ENCODE measurements at regions not wholly inside any gene's neighbourhood (a gene's known extent, or its start where the extent isn't known, plus 50 kb on each side); places are given as distances from the start of the nearest gene placed in this dataset.

DNA sequence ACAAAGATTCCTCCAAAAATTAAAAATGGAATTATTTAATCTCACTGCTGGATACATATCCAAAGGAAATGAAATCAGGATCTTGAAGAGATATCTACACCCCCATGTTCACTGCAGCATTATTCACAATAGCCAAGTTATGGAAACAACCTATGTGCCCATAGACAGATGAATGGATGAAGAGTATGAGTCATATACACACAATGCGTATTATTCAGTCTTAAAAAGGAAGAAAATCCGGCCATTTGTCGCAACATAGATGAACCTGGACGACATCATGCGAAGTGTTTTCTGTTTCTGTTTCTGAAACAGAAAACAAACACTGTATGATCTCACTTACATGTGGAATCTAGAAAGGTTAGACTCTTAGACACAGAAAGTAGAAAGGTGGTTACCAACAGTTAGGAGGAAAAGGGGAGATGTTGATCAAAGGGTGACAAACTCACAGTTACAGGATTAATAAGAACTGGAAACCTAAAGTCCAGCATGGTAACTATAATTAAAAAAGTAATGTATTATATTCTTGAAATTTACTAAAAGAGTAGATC lies 87.8 kb upstream of the ERBB4 start:
- TF ChIP-seq, protein P1, sequence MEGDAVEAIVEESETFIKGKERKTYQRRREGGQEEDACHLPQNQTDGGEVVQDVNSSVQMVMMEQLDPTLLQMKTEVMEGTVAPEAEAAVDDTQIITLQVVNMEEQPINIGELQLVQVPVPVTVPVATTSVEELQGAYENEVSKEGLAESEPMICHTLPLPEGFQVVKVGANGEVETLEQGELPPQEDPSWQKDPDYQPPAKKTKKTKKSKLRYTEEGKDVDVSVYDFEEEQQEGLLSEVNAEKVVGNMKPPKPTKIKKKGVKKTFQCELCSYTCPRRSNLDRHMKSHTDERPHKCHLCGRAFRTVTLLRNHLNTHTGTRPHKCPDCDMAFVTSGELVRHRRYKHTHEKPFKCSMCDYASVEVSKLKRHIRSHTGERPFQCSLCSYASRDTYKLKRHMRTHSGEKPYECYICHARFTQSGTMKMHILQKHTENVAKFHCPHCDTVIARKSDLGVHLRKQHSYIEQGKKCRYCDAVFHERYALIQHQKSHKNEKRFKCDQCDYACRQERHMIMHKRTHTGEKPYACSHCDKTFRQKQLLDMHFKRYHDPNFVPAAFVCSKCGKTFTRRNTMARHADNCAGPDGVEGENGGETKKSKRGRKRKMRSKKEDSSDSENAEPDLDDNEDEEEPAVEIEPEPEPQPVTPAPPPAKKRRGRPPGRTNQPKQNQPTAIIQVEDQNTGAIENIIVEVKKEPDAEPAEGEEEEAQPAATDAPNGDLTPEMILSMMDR (IDR thresholded peaks at IDR 0.05) = no peak
- TF ChIP-seq POLR2AphosphoS5 (IDR thresholded peaks at IDR 0.05) (no peak), POLR2A (IDR thresholded peaks at IDR 0.05) (no peak)

Data from transverse colon (tissue), 4 donors.